PC-9 (cell line): ENCODE measurements at regions not wholly inside any gene's neighbourhood (a gene's known extent, or its start where the extent isn't known, plus 50 kb on each side); places are given as distances from the start of the nearest gene placed in this dataset.

Experiments
- EZH2 ChIP-seq: fragments of 200-600 bp; sonication (generic); IDR thresholded peaks from 2 replicates; pipeline ENCODE4 v1.8.0; 2017; ENCODE audit warnings: antibody characterized with exemption, low read depth
- TF ChIP-seq, protein P1 (sequence below): fragments of 200-600 bp; sonication (generic); conservative IDR thresholded peaks from 2 replicates; pipeline ENCODE4 v1.6.1; 2017; ENCODE audit warnings: mixed run types, antibody characterized with exemption, mild to moderate bottlenecking, moderate library complexity

DNA sequence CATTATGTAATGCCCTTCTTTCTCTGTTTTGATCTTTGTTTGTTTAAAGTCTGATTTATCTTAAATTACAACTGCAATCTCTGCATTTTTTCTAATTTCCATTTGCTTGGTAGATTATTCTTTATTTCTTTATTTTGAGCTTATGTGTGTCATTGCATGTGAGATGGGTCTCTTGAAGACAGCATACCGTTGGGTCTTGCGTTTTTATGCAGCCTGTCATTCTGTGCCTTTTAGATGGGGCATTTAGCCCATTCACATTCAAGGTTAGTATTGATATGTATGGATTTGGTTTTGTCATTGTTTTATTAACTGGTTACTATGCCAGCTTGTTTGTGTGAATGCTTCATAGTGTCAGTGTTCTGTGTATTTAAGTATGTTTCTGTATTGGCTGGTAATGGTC, 84.9 kb upstream of the HMGCLL1 start:
- no peak for TF ChIP-seq EZH2
- TF ChIP-seq, protein P1, sequence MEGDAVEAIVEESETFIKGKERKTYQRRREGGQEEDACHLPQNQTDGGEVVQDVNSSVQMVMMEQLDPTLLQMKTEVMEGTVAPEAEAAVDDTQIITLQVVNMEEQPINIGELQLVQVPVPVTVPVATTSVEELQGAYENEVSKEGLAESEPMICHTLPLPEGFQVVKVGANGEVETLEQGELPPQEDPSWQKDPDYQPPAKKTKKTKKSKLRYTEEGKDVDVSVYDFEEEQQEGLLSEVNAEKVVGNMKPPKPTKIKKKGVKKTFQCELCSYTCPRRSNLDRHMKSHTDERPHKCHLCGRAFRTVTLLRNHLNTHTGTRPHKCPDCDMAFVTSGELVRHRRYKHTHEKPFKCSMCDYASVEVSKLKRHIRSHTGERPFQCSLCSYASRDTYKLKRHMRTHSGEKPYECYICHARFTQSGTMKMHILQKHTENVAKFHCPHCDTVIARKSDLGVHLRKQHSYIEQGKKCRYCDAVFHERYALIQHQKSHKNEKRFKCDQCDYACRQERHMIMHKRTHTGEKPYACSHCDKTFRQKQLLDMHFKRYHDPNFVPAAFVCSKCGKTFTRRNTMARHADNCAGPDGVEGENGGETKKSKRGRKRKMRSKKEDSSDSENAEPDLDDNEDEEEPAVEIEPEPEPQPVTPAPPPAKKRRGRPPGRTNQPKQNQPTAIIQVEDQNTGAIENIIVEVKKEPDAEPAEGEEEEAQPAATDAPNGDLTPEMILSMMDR, result no peak
